ENCODE measurements at regions not wholly inside any gene's neighbourhood (a gene's known extent, or its start where the extent isn't known, plus 50 kb on each side); places are given as distances from the start of the nearest gene placed in this dataset.

GRCh38 chr2:204177977-204178522 is 241.5 kb downstream of the ICOS start:
- TF ChIP-seq, protein P1, sequence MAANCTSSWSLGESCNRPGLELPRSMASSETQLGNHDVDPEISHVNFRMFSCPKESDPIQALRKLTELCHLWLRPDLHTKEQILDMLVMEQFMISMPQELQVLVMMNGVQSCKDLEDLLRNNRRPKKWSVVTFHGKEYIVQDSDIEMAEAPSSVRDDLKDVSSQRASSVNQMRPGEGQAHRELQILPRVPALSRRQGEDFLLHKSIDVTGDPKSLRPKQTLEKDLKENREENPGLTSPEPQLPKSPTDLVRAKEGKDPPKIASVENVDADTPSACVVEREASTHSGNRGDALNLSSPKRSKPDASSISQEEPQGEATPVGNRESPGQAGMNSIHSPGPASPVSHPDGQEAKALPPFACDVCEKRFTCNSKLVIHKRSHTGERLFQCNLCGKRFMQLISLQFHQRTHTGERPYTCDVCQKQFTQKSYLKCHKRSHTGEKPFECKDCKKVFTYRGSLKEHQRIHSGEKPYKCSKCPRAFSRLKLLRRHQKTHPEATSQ (tag by site-specific recombination; IDR thresholded peaks at IDR 0.05) = no peak
- TF ChIP-seq HOXA7 (CRISPR knock-in tag; IDR thresholded peaks at IDR 0.05; ENCODE audit: borderline replicate concordance) (no peak), CTCF (tag by site-specific recombination; IDR thresholded peaks at IDR 0.05) (no peak), ATF2 (tag by site-specific recombination; IDR thresholded peaks at IDR 0.05; ENCODE audit: low read depth) (no peak), GLIS1 (tag by site-specific recombination; IDR thresholded peaks at IDR 0.05) (no peak), ZBTB21 (tag by site-specific recombination; IDR thresholded peaks at IDR 0.05) (no peak), EGR2 (tag by site-specific recombination; IDR thresholded peaks at IDR 0.05; ENCODE audit: low read depth) (no peak), SP2 (tag by site-specific recombination; IDR thresholded peaks at IDR 0.05) (no peak), ZNF777 (tag by site-specific recombination; IDR thresholded peaks at IDR 0.05; ENCODE audit: borderline replicate concordance) (no peak), ZNF510 (tag by site-specific recombination; IDR thresholded peaks at IDR 0.05; ENCODE audit: insufficient replicate concordance) (no peak), ZBTB7A (tag by site-specific recombination; IDR thresholded peaks at IDR 0.05; ENCODE audit: low read depth) (no peak), ZNF121 (tag by site-specific recombination; IDR thresholded peaks at IDR 0.05) (no peak)
- TF ChIP-seq, protein P2, sequence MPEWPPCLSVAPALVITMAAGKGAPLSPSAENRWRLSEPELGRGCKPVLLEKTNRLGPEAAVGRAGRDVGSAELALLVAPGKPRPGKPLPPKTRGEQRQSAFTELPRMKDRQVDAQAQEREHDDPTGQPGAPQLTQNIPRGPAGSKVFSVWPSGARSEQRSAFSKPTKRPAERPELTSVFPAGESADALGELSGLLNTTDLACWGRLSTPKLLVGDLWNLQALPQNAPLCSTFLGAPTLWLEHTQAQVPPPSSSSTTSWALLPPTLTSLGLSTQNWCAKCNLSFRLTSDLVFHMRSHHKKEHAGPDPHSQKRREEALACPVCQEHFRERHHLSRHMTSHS (tag by site-specific recombination; IDR thresholded peaks at IDR 0.05) = no peak

All from HEK293 (cell line).